ENCODE measurements at regions not wholly inside any gene's neighbourhood (a gene's known extent, or its start where the extent isn't known, plus 50 kb on each side); places are given as distances from the start of the nearest gene placed in this dataset.

GRCh38 chr13:64480211-64480610, 2749.9 kb downstream of the PCDH9 start:
- no peak overlapping the region for H3K27ac ChIP-seq (ENCODE audit: extremely low read length, insufficient read depth, low read length)
- DNase-seq (ENCODE audit: low spot score): no peak
- ATAC-seq: no peak
- no peaks in the 10 kb centered on the region for H3K79me2 ChIP-seq (ENCODE audit: insufficient read depth, low read length)
- CTCF ChIA-PET (ENCODE audit: low intra/inter-chr PET ratio, low total read pairs): no interaction called here
- no peak for FAIRE-seq
- TF ChIP-seq POGZ (CRISPR knock-in tag; IDR thresholded peaks at IDR 0.05) (no peak), ESRRA (CRISPR knock-in tag; IDR thresholded peaks at IDR 0.05; ENCODE audit: low read depth) (no peak)
- TF ChIP-seq, protein P1, sequence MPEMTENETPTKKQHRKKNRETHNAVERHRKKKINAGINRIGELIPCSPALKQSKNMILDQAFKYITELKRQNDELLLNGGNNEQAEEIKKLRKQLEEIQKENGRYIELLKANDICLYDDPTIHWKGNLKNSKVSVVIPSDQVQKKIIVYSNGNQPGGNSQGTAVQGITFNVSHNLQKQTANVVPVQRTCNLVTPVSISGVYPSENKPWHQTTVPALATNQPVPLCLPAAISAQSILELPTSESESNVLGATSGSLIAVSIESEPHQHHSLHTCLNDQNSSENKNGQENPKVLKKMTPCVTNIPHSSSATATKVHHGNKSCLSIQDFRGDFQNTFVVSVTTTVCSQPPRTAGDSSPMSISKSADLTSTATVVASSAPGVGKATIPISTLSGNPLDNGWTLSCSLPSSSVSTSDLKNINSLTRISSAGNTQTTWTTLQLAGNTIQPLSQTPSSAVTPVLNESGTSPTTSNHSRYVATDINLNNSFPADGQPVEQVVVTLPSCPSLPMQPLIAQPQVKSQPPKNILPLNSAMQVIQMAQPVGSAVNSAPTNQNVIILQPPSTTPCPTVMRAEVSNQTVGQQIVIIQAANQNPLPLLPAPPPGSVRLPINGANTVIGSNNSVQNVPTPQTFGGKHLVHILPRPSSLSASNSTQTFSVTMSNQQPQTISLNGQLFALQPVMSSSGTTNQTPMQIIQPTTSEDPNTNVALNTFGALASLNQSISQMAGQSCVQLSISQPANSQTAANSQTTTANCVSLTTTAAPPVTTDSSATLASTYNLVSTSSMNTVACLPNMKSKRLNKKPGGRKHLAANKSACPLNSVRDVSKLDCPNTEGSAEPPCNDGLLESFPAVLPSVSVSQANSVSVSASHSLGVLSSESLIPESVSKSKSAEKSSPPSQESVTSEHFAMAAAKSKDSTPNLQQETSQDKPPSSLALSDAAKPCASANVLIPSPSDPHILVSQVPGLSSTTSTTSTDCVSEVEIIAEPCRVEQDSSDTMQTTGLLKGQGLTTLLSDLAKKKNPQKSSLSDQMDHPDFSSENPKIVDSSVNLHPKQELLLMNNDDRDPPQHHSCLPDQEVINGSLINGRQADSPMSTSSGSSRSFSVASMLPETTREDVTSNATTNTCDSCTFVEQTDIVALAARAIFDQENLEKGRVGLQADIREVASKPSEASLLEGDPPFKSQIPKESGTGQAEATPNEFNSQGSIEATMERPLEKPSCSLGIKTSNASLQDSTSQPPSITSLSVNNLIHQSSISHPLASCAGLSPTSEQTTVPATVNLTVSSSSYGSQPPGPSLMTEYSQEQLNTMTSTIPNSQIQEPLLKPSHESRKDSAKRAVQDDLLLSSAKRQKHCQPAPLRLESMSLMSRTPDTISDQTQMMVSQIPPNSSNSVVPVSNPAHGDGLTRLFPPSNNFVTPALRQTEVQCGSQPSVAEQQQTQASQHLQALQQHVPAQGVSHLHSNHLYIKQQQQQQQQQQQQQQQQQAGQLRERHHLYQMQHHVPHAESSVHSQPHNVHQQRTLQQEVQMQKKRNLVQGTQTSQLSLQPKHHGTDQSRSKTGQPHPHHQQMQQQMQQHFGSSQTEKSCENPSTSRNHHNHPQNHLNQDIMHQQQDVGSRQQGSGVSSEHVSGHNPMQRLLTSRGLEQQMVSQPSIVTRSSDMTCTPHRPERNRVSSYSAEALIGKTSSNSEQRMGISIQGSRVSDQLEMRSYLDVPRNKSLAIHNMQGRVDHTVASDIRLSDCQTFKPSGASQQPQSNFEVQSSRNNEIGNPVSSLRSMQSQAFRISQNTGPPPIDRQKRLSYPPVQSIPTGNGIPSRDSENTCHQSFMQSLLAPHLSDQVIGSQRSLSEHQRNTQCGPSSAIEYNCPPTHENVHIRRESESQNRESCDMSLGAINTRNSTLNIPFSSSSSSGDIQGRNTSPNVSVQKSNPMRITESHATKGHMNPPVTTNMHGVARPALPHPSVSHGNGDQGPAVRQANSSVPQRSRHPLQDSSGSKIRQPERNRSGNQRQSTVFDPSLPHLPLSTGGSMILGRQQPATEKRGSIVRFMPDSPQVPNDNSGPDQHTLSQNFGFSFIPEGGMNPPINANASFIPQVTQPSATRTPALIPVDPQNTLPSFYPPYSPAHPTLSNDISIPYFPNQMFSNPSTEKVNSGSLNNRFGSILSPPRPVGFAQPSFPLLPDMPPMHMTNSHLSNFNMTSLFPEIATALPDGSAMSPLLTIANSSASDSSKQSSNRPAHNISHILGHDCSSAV (CRISPR knock-in tag; IDR thresholded peaks at IDR 0.05; ENCODE audit: borderline replicate concordance): no peak
- no peaks in the 10 kb centered on the region for H3K9me3 ChIP-seq (ENCODE audit: low read length)
- no peak overlapping the region for H2AFZ ChIP-seq (ENCODE audit: low read length)
- 88% methylated on average over 1 of the region's 1 CpG for WGBS (ENCODE audit: low lambda C conversion rate)
- no peaks in the 10 kb centered on the region; a peak in 1 of 5 replicates for H3K27me3 ChIP-seq (ENCODE audit: control insufficient read depth in 1 of 2, insufficient read depth in 2 of 2, low read length in 2 of 2)
- no TSS peak for BruUV-seq (replicated peaks)
- no peak overlapping the region for H3K4me2 ChIP-seq (ENCODE audit: low read depth, low read length)
- POLR2A ChIA-PET: no interaction called here
- H3K36me3 ChIP-seq (replicated peaks in 1 of 2; ENCODE audit: control insufficient read depth in 1 of 2, insufficient read depth in 2 of 2, low read length in 2 of 2): no peaks in the 10 kb centered on the region
- H3K4me1 ChIP-seq (ENCODE audit: insufficient read depth, low read length): no peaks in the 10 kb centered on the region
- intact Hi-C loops (cut with micrococcal nuclease; ENCODE audit: unreplicated experiment) (no loop called here), in situ Hi-C loops (cut with HindIII; ENCODE audit: extremely low pct_ligation_motif_present, low pct_unique_long_range_greater_than_20kb) (no loop called here)
- H4K20me1 ChIP-seq (ENCODE audit: insufficient read depth, low read length): no peaks in the 10 kb centered on the region
- no peak overlapping the region for H3K4me3 ChIP-seq (replicated peaks in 1 of 3; ENCODE audit: insufficient read depth in 1 of 3, low read depth in 2 of 3, low read length in 3 of 3)
- H3K9ac ChIP-seq (ENCODE audit: insufficient read depth, low read depth, low read length): no peak overlapping the region
